ENCODE measurements at regions not wholly inside any gene's neighbourhood (a gene's known extent, or its start where the extent isn't known, plus 50 kb on each side); places are given as distances from the start of the nearest gene placed in this dataset.

GRCh38 chrX:33909836-33910235 is 222.3 kb downstream of the FAM47A start:
- no peak for TF ChIP-seq CTCF (IDR thresholded peaks at IDR 0.05)
- TF ChIP-seq POLR2A (IDR thresholded peaks at IDR 0.05): no peak

Measured in Peyer's patch (tissue), 4 donors.